ENCODE measurements at regions not wholly inside any gene's neighbourhood (a gene's known extent, or its start where the extent isn't known, plus 50 kb on each side); places are given as distances from the start of the nearest gene placed in this dataset.

- no peak for DNase-seq (ENCODE audit: low read depth in 3 of 3, low spot score in 1 of 3)
Measured at GRCh38 chr22:42217752-42218280, 52.6 kb downstream of the TCF20 start.

- no peak for DNase-seq (ENCODE audit: low read depth in 3 of 3, low spot score in 1 of 3)
Measured at GRCh38 chr22:42217019-42217751, 53.3 kb downstream of the TCF20 start.

GRCh38 chr22:42214633-42215415 is 55.6 kb downstream of the TCF20 start:
- DNase-seq (ENCODE audit: low read depth in 3 of 3, low spot score in 1 of 3): no peak

- DNase-seq (ENCODE audit: low read depth in 3 of 3, low spot score in 1 of 3): no peak
Measured at GRCh38 chr22:42208362-42208761, 62.1 kb downstream of the TCF20 start.

- no peak for DNase-seq (ENCODE audit: low read depth in 3 of 3, low spot score in 1 of 3)
Measured at GRCh38 chr22:42207918-42208317, 62.5 kb downstream of the TCF20 start.

GRCh38 chr22:42203609-42204008 is 66.8 kb downstream of the TCF20 start:
- no peak for DNase-seq (ENCODE audit: low read depth in 3 of 3, low spot score in 1 of 3)

GRCh38 chr22:42202669-42203068 is 67.8 kb downstream of the TCF20 start:
- DNase-seq (ENCODE audit: low read depth in 3 of 3, low spot score in 1 of 3): peak; percentile 16 to 27 (median 21)

- no peak for DNase-seq (ENCODE audit: low read depth in 3 of 3, low spot score in 1 of 3)
Measured at GRCh38 chr22:42202048-42202447, 68.4 kb downstream of the TCF20 start.

- no peak for DNase-seq (ENCODE audit: low read depth in 3 of 3, low spot score in 1 of 3)
Measured at GRCh38 chr22:42199025-42199424, 68.4 kb upstream of the CYP2D6 start.

GRCh38 chr22:42198226-42198625 is 67.6 kb upstream of the CYP2D6 start:
- no peak for DNase-seq (ENCODE audit: low read depth in 3 of 3, low spot score in 1 of 3)

GRCh38 chr22:42196454-42196853 is 65.8 kb upstream of the CYP2D6 start:
- no peak for DNase-seq (ENCODE audit: low read depth in 3 of 3, low spot score in 1 of 3)

GRCh38 chr22:42194953-42195352 is 64.3 kb upstream of the CYP2D6 start:
- DNase-seq (ENCODE audit: low read depth in 3 of 3, low spot score in 1 of 3): no peak

- DNase-seq (ENCODE audit: low read depth in 3 of 3, low spot score in 1 of 3): no peak
Measured at GRCh38 chr22:42194104-42194851, 63.7 kb upstream of the CYP2D6 start.

GRCh38 chr22:42192547-42192946 is 61.9 kb upstream of the CYP2D6 start:
- DNase-seq (ENCODE audit: low read depth in 3 of 3, low spot score in 1 of 3): no peak

GRCh38 chr22:42190274-42190673 is 59.7 kb upstream of the CYP2D6 start:
- DNase-seq (ENCODE audit: low read depth in 3 of 3, low spot score in 1 of 3): no peak

- no peak for DNase-seq (ENCODE audit: low read depth in 3 of 3, low spot score in 1 of 3)
Measured at GRCh38 chr22:42189761-42190160, 59.2 kb upstream of the CYP2D6 start.

- no peak for DNase-seq (ENCODE audit: low read depth in 3 of 3, low spot score in 1 of 3)
Measured at GRCh38 chr22:42188808-42189447, 58.3 kb upstream of the CYP2D6 start.

- DNase-seq (ENCODE audit: low read depth in 3 of 3, low spot score in 1 of 3): no peak
Measured at GRCh38 chr22:42187646-42188045, 57.0 kb upstream of the CYP2D6 start.

- DNase-seq (ENCODE audit: low read depth in 3 of 3, low spot score in 1 of 3): no peak
Measured at GRCh38 chr22:42185915-42186439, 55.4 kb upstream of the CYP2D6 start.

GRCh38 chr22:42184852-42185251 is 54.2 kb upstream of the CYP2D6 start:
- DNase-seq (ENCODE audit: low read depth in 3 of 3, low spot score in 1 of 3): no peak
